Renal cortex interstitium (tissue), 11 donors: ENCODE measurements at regions not wholly inside any gene's neighbourhood (a gene's known extent, or its start where the extent isn't known, plus 50 kb on each side); places are given as distances from the start of the nearest gene placed in this dataset.

Experiments used
- DNase-seq, 11 donors: peaks; one replicate each; pipeline ENCODE4 v3.0.0-alpha.2; 2013; ENCODE audit warnings: low read depth in 9 of 11, low spot score in 4 of 11; ENCODE audit errors: extremely low read depth in 1 of 11

DNA sequence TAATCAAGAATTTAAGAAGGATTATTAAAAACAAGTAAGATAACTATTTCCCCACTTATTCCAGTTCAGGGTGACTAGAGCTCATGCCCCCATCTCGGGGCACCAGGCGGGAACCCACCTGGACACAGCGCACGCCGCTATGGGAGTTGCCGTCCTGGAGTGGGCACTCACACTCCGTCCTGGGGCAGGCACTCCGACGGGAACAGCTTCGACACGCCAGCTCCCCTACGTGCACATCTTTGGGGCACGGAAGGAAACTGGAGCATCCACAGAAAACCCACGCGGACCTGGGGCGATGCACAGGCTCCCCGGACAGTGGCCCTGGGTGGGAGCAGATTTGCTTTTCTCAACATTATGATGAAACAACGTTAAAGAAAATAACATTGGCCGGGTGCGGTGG, 52.0 kb upstream of the GATA5 start:
- DNase-seq: no peak

DNA sequence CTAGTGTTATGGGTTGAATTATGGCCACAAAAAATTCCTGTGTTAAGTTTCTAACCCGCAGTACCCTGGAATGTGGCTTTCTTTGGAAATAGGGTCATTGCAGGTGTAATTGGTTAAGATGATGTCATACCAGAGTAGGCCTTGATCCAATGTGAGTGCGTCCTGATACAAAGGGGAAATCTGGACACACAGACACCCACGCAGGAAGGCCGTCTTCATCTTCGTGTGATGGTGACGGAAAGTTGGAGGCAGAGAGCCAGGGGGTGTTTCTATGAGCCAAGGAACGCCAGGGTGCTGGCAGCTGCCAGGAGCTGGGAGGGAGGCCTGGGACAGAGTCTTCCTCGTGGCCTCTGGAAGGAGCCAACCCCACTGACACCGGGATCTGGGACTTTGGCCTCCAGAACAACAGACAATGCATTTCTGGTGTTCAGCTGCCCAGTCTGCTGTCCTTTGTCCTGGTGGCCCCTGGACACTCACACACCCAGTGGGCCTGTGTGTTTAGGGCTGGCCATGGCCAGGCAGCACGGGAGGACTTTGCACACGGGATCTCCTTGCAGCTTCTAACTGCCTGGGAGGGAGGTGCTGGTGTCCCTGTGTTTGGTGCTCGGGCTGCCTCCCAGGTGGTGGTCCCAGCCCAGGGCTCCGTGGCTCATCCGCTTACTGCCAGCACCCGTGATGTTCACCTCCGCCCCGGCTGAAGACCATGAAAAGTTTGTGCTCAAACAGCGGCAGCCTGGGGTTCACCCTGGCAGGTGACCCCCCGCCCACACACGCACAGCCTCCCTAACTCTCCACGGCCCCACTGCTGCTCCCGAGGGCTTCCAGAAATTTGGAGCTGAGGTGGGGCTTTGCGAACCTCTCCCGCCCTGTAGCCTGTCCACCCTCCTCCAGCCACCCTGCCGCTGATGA, 53.4 kb upstream of the GATA5 start:
- no peak for DNase-seq

GRCh38 chr20:62529896-62530642, 54.3 kb upstream of the GATA5 start:
- DNase-seq: no peak

- no peak for DNase-seq
These were observed 54.8 kb upstream of the GATA5 start for GRCh38 chr20:62530643-62531032.

DNA sequence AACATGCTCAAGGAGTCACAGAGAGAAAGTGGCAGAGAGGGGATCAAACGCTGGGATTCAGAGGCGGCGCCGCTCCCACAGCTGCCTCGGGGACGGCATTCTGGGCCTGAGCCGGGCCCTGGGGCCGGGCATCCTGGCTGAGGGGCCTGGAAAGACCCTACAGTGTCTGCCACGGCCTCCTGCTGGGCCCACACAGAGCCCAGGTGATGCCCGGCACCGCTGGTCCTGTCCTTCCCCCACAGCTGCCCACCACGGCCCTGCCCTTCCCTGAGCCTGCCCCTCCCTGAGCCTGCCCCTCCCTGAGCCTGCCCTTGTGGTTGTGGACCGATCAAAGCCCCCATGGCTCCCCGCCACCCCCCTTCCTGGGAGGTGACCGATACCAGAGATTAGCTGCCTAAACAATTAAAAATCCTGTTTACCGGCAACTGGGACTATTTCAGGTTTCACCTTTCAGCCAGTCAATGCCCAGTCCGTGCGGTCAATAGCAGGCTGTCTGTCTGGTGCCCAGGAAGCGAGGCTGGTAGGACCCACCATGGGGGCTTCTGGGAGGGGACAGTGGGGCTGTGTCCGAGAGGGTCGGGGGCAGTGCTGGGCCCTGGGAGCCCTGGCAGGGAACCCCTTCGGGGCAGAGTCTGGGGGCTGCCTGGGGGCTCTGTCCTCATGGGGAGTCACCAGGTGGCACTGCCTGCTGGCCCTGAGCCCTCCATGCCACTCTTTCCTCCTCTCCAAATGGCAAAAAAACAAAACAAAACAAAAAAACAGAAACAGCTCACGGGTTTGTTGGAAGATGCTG, 55.4 kb upstream of the GATA5 start:
- DNase-seq: no peak

GRCh38 chr20:62532921-62533320, 57.1 kb upstream of the GATA5 start:
- DNase-seq: no peak

GRCh38 chr20:62533591-62534495, 58.0 kb upstream of the GATA5 start:
- no peak for DNase-seq

- no peak for DNase-seq
These were observed 58.9 kb upstream of the GATA5 start for GRCh38 chr20:62534526-62535221.

DNA sequence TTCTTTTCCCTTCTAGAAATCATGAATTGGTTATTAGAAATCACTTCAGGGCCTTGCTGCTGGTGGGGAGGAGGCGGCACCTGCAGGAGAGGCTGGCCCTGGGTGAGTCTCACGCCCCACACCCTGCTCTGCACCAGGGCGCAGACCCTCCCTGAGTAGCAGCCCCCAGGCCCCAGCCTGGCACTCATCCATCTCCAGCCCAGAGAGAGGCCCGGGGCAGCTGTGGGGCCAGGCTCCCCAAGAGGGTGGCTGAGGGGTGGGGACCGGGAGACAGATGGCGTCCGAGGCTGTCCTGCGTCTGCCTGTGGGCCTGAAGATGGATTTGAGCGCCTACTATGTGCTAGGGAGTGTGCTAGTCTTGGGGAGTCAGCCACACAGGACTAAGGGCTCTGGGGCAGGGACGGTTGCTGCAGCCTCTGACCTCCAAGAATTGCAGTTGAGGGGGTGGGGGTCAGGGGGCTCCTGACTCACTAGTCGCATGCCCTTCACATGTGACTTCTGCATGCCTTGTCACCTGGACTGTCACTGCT, 59.6 kb upstream of the GATA5 start:
- DNase-seq: no peak

GRCh38 chr20:62535964-62536363, 60.2 kb upstream of the GATA5 start:
- DNase-seq: no peak

GRCh38 chr20:62536871-62537401, 61.1 kb upstream of the GATA5 start:
- DNase-seq: no peak

- no peak for DNase-seq
These were observed 62.0 kb upstream of the GATA5 start for GRCh38 chr20:62537649-62538292.

GRCh38 chr20:62539198-62540045, 63.6 kb upstream of the GATA5 start:
- peak in 2 of 11 donors; percentile 24 to 30 for DNase-seq

GRCh38 chr20:62540504-62540903, 64.7 kb upstream of the GATA5 start:
- no peak for DNase-seq

DNA sequence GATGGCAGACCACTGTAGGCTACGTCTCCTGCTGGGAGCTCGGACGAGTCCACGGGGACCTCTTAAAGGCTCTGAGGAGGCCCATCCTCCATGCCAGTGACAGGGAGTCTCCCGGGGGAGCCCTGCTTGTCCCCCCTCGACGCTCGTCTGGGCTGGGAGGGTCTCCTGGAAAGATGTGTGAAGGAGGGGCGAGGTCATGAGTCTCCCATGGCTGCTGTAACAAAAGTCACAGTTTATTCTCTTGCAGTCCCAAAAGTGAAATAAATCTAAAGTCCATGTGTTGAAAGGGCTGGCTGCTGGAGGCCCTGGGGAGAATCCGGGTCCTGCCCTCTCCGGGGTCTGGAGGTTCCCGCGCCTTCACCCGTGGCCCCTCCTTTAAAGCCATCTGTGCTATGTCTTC, 67.1 kb upstream of the GATA5 start:
- DNase-seq: no peak
